B cell (primary cell): ENCODE measurements at regions not wholly inside any gene's neighbourhood (a gene's known extent, or its start where the extent isn't known, plus 50 kb on each side); places are given as distances from the start of the nearest gene placed in this dataset.

Source experiments
- ATAC-seq: fragments of 200-7000 bp; cut with Tn5 transposase; one replicate; pipeline ENCODE4 v1.10.0; 2021; ENCODE audit warnings: low read depth, mild to moderate bottlenecking, moderate number of reproducible peaks, moderate library complexity
- CTCF ChIA-PET: fragments of 350-600 bp; sonication (Branson Sonifier 250); formaldehyde crosslinking; loops from one replicate; lab custom pipeline; 2021; ENCODE audit warnings: antibody characterized with exemption, inconsistent platforms; lab: Charles Lee
- POLR2A ChIA-PET: fragments of 350-600 bp; sonication (Branson Sonifier 250); formaldehyde crosslinking; loops from one replicate; lab custom pipeline; 2021; ENCODE audit warnings: antibody characterized with exemption; lab: Charles Lee
- DNase-seq: peaks from one replicate; pipeline ENCODE4 v3.0.0; 2013
- H2AFZ ChIP-seq: 2 replicates; pipeline ENCODE4 v1.6.1; 2012; ENCODE audit warnings: mild to moderate bottlenecking, low read depth, low read length; ENCODE audit not compliant: insufficient read depth, poor library complexity, severe bottlenecking
- H3K27ac ChIP-seq, 2 donors: 1 replicate in 1 of 2; 2 replicates in 1 of 2; pipeline ENCODE4 v1.5.1; 2012 to 2013; ENCODE audit warnings: low read length in 2 of 2, mild to moderate bottlenecking in 2 of 2, moderate library complexity in 1 of 2
- H3K27me3 ChIP-seq, 4 experiments: fragments of 200-600 bp in 1 of 4; sonication (generic) in 1 of 4; replicated peaks in 1 of 4; 1 replicate in 2 of 4; 2 replicates in 2 of 4; pipeline versions ENCODE4 v1.6.1 to v1.7.0; 2013 to 2016; ENCODE audit warnings: low read length in 3 of 4, mild to moderate bottlenecking in 2 of 4, mixed read lengths in 1 of 4, moderate library complexity in 1 of 4; ENCODE audit not compliant: insufficient read depth in 4 of 4, control insufficient read depth in 3 of 4; ENCODE audit errors: control extremely low read depth in 1 of 4
- H3K36me3 ChIP-seq, 2 experiments: replicated peaks in 1 of 2; 1 replicate in 1 of 2; 2 replicates in 1 of 2; pipeline versions ENCODE4 v1.6.1 to v1.7.1; 2013; ENCODE audit warnings: low read length in 1 of 2; ENCODE audit not compliant: insufficient read depth in 2 of 2, control insufficient read depth in 1 of 2; ENCODE audit errors: control extremely low read depth in 1 of 2, extremely low read depth in 1 of 2
- H3K4me1 ChIP-seq, 2 donors: fragments of 200-600 bp in 1 of 2; sonication (generic) in 1 of 2; 1 replicate in 1 of 2; 2 replicates in 1 of 2; pipeline versions ENCODE4 v1.5.1 to v1.6.1; 2013 to 2017; ENCODE audit warnings: low read length in 2 of 2; ENCODE audit not compliant: control insufficient read depth in 2 of 2, insufficient read depth in 2 of 2
- H3K4me2 ChIP-seq: replicated peaks from 2 replicates; pipeline ENCODE3; 2012; ENCODE audit warnings: mild to moderate bottlenecking, low read depth, low read length; ENCODE audit not compliant: poor library complexity, severe bottlenecking
- H3K4me3 ChIP-seq, 5 experiments: fragments of 200-600 bp in 1 of 5; sonication (generic) in 1 of 5; 1 replicate in 3 of 5; 2 replicates in 2 of 5; pipeline versions ENCODE4 v1.5.1 to v1.7.0; 2011 to 2016; ENCODE audit warnings: low read length in 4 of 5, mild to moderate bottlenecking in 4 of 5, low read depth in 2 of 5, control low read depth in 1 of 5, moderate library complexity in 1 of 5; ENCODE audit not compliant: insufficient read depth in 1 of 5; ENCODE audit errors: control extremely low read depth in 1 of 5, extremely low read depth in 1 of 5
- H3K79me2 ChIP-seq: fragments of 200-600 bp; sonication (generic); one replicate; pipeline ENCODE4 v1.6.0; 2016; ENCODE audit warnings: low read length; ENCODE audit not compliant: control insufficient read depth, insufficient read depth
- H3K9ac ChIP-seq: fragments of 200-600 bp; sonication (generic); 2 replicates; pipeline ENCODE4 v1.6.1; 2017; ENCODE audit warnings: mild to moderate bottlenecking, low read length, moderate library complexity
- H3K9me3 ChIP-seq, 3 donors: one replicate each; pipeline versions ENCODE4 v1.6.1 to v1.7.1; 2013; ENCODE audit warnings: low read length in 2 of 3; ENCODE audit not compliant: control insufficient read depth in 2 of 3, insufficient read depth in 1 of 3; ENCODE audit errors: control extremely low read depth in 1 of 3
- H4K20me1 ChIP-seq: 2 replicates; pipeline ENCODE4 v1.6.0; 2012; ENCODE audit warnings: mild to moderate bottlenecking, low read length; ENCODE audit not compliant: insufficient read depth, control insufficient read depth, poor library complexity, severe bottlenecking
- H3K27ac Mint-ChIP-seq: one replicate; pipeline ENCODE4 v1.8.0; 2021; ENCODE audit warnings: mixed read lengths
- H3K27me3 Mint-ChIP-seq: one replicate; pipeline ENCODE4 v1.8.0; 2021; ENCODE audit warnings: mixed read lengths
- H3K4me1 Mint-ChIP-seq: one replicate; pipeline ENCODE4 v1.8.0; 2021; ENCODE audit warnings: mixed read lengths
- H3K4me3 Mint-ChIP-seq: one replicate; pipeline ENCODE4 v1.8.0; 2021; ENCODE audit warnings: mixed read lengths
- H3K9me3 Mint-ChIP-seq: one replicate; pipeline ENCODE4 v1.8.0; 2022; ENCODE audit warnings: mixed read lengths; ENCODE audit not compliant: insufficient read depth
- EZH2 ChIP-seq: IDR thresholded peaks from 2 replicates; pipeline ENCODE4 v1.6.1; 2012; ENCODE audit warnings: borderline replicate concordance, low read depth, mild to moderate bottlenecking, moderate library complexity, low read length; ENCODE audit not compliant: insufficient read depth, poor library complexity, severe bottlenecking
- WGBS: methylation state at CpG from one replicate; pipeline ENCODE4 v1.1.5; 2013; ENCODE audit warnings: missing lambda C conversion rate; ENCODE audit not compliant: insufficient coverage; 5-methylcytosine and 5-hydroxymethylcytosine counted together
- intact Hi-C: fragments of 100-400 bp; cut with micrococcal nuclease; formaldehyde crosslinking; loops from one replicate; pipeline ENCODE4 v1.10.0; 2022
- TF ChIP-seq, protein P1 (sequence below): fragments of 200-600 bp; IDR thresholded peaks from one replicate; pipeline ENCODE4 v1.8.0; 2022; ENCODE audit warnings: antibody characterized with exemption, mild to moderate bottlenecking

- TF ChIP-seq EZH2 = no peak
- TF ChIP-seq, protein P1, sequence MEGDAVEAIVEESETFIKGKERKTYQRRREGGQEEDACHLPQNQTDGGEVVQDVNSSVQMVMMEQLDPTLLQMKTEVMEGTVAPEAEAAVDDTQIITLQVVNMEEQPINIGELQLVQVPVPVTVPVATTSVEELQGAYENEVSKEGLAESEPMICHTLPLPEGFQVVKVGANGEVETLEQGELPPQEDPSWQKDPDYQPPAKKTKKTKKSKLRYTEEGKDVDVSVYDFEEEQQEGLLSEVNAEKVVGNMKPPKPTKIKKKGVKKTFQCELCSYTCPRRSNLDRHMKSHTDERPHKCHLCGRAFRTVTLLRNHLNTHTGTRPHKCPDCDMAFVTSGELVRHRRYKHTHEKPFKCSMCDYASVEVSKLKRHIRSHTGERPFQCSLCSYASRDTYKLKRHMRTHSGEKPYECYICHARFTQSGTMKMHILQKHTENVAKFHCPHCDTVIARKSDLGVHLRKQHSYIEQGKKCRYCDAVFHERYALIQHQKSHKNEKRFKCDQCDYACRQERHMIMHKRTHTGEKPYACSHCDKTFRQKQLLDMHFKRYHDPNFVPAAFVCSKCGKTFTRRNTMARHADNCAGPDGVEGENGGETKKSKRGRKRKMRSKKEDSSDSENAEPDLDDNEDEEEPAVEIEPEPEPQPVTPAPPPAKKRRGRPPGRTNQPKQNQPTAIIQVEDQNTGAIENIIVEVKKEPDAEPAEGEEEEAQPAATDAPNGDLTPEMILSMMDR = no peak
- Mint-ChIP-seq H3K9me3 (peaks cover 9% of the 10 kb centered on the region), H3K27ac (no peak overlapping the region), H3K4me3 (no peak overlapping the region), H3K4me1 (no peaks in the 10 kb centered on the region), H3K27me3 (no peaks in the 10 kb centered on the region)
- Histone ChIP-seq H3K36me3 (no peaks in the 10 kb centered on the region), H3K4me1 (no peaks in the 10 kb centered on the region), H3K79me2 (no peaks in the 10 kb centered on the region), H3K4me2 (no peak overlapping the region), H3K4me3 (no peak overlapping the region), H3K27ac (no peak overlapping the region), H3K9ac (no peak overlapping the region), H2AFZ (no peak overlapping the region), H3K27me3 (no peaks in the 10 kb centered on the region), H4K20me1 (no peaks in the 10 kb centered on the region), H3K9me3 (no peaks in the 10 kb centered on the region)
- DNase-seq (no peak), ATAC-seq (no peak)
- no CpG with 5 or more reads among the region's 4 CpGs for WGBS
- POLR2A ChIA-PET = no interaction called here
- CTCF ChIA-PET = no interaction called here
- intact Hi-C loops = no loop called here
Observed at GRCh38 chr5:25128606-25129005, 483.8 kb upstream of the CDH10 start.

DNA sequence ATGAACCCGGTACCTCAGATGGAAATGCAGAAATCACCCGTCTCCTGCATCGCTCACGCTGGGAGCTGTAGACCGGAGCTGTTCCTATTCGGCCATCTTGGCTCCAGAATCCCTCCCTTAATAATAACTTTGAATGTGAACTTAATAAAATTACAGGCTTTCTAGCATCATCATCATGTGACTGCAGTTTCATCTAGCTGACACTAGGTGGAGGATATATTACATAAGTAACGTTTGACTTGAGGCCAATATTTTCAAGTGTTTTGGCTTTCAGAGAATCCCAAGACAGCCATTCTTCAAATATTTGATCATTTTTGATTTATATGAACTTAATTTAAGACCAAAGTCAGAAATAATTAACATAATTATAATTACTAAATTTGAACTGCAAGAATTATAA is 474.9 kb upstream of the CDH10 start:
- ChIA-PET CTCF (no interaction called here), POLR2A (no interaction called here)
- H2AFZ ChIP-seq = no peak overlapping the region
- WGBS = 92% methylated on average over 2 of the region's 7 CpGs
- TF ChIP-seq, protein P1 = no peak
- no peak for TF ChIP-seq EZH2
- no peak for DNase-seq
- intact Hi-C loops = no loop called here
- no peaks in the 10 kb centered on the region for H3K27me3 ChIP-seq
- Mint-ChIP-seq H3K27ac (no peak overlapping the region), H3K9me3 (no peaks in the 10 kb centered on the region), H3K4me1 (no peaks in the 10 kb centered on the region), H3K4me3 (no peak overlapping the region), H3K27me3 (no peaks in the 10 kb centered on the region)
- H3K36me3 ChIP-seq = no peaks in the 10 kb centered on the region
- H4K20me1 ChIP-seq = no peaks in the 10 kb centered on the region
- H3K27ac ChIP-seq = no peak overlapping the region
- ATAC-seq = no peak
- H3K4me3 ChIP-seq = no peak overlapping the region
- no peaks in the 10 kb centered on the region for H3K9me3 ChIP-seq
- no peak overlapping the region for H3K9ac ChIP-seq
- H3K79me2 ChIP-seq = no peaks in the 10 kb centered on the region
- no peak overlapping the region for H3K4me2 ChIP-seq
- no peaks in the 10 kb centered on the region for H3K4me1 ChIP-seq
